NT2/D1 (cell line): ENCODE measurements at regions not wholly inside any gene's neighbourhood (a gene's known extent, or its start where the extent isn't known, plus 50 kb on each side); places are given as distances from the start of the nearest gene placed in this dataset.

Source experiments
- SUZ12 ChIP-seq: IDR thresholded peaks from 2 replicates; pipeline ENCODE4 v1.6.1; 2011; ENCODE audit not compliant: insufficient read length, insufficient read depth; ENCODE audit errors: extremely low read depth
- YY1 ChIP-seq: IDR thresholded peaks from 2 replicates; pipeline ENCODE4 v1.6.1; 2011; ENCODE audit not compliant: insufficient read length, insufficient read depth
- ZNF274 ChIP-seq: IDR thresholded peaks from 2 replicates; pipeline ENCODE4 v1.6.1; 2011; ENCODE audit warnings: mild to moderate bottlenecking, low read depth, low read length

DNA sequence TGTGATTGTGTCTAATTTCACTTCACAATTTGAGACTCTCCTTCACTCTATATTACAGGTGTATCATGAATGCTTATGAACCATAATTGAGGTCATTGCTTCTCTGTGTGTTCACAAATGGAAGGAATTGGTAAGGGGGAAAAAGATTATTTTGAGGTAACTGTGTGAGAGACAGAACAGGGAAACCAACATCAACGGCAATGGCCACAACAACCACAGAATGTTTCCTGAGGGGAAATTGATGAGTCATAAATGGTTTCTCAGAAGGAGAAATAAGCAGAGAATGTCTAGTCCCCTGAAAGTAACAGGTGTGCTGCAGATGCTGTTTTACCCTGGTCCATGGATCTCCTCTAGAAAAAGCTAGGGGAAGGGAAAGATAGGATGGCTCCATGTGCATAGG is 361.2 kb upstream of the GALNT5 start:
- TF ChIP-seq SUZ12, result no peak
- no peak for TF ChIP-seq YY1
- TF ChIP-seq ZNF274, result no peak
